ENCODE measurements at regions not wholly inside any gene's neighbourhood (a gene's known extent, or its start where the extent isn't known, plus 50 kb on each side); places are given as distances from the start of the nearest gene placed in this dataset.

DNA sequence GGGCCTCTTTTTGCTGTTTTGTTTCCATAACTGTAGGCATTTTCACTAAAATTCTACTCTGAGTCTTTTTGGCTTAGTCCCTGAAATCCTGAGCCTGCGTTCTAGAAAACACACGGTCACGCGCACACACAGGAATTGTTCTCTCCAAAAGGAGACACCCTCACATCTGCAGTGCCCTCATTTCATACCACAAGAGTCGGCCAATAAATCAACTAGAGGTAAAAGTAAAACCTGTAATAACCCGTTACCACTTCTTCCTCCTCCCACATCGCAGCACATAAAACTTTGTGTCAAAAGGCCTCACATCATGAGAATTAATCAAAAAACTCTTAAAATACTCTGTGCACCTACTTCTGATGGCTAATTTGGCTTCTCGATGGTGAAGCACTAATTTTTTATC is 133.3 kb upstream of the MGMT start:
- Mint-ChIP-seq H3K27ac (no peak overlapping the region), H3K9me3 (ENCODE audit: low read depth) (no peaks in the 10 kb centered on the region), H3K4me3 (no peak overlapping the region), H3K4me1 (no peaks in the 10 kb centered on the region), H3K27me3 (peaks cover 6% of the 10 kb centered on the region), H3K36me3 (no peaks in the 10 kb centered on the region)
- ATAC-seq = no peak
- no peak for DNase-seq
- CTCF ChIA-PET = interaction anchor here (4.4 kb wide), 1 partner anchor 301 kb away, joined by 46 read pairs; no protein-coding TSS in a partner anchor

GRCh38 chr10:129334266-129334665 is 132.8 kb upstream of the MGMT start:
- no peak overlapping the region for H3K27ac Mint-ChIP-seq
- H3K36me3 Mint-ChIP-seq = no peaks in the 10 kb centered on the region
- CTCF ChIA-PET = interaction anchor here (4.4 kb wide), 1 partner anchor 301 kb away, joined by 46 read pairs; no protein-coding TSS in a partner anchor
- H3K9me3 Mint-ChIP-seq (ENCODE audit: low read depth) = no peaks in the 10 kb centered on the region
- DNase-seq (no peak), ATAC-seq (no peak)
- peaks cover 6% of the 10 kb centered on the region for H3K27me3 Mint-ChIP-seq
- no peaks in the 10 kb centered on the region for H3K4me1 Mint-ChIP-seq
- H3K4me3 Mint-ChIP-seq = no peak overlapping the region

DNA sequence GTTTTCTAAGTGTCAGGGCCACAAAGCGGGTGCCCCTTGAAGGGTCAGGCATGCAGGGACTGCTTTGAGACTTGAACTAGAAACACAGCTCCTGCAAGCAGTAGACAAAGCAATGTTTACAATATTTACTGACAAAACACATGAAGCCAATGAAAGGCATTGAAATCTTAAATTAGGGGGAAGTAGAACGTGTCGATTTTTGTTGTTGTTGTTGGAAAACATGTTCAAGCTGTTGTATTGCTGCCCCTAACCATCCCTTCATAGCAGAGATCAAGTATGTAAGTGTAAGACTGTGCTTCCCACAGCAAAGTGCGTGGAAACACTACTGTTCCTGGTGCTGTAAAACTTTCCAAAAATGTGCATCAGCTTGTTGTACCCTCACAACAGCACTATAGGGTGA is 131.6 kb upstream of the MGMT start:
- no peak overlapping the region for H3K4me3 Mint-ChIP-seq

GRCh38 chr10:129335942-129336341 is 131.1 kb upstream of the MGMT start:
- Mint-ChIP-seq H3K36me3 (no peaks in the 10 kb centered on the region), H3K4me1 (no peaks in the 10 kb centered on the region), H3K27me3 (peaks cover 6% of the 10 kb centered on the region), H3K9me3 (ENCODE audit: low read depth) (no peaks in the 10 kb centered on the region), H3K27ac (no peak overlapping the region), H3K4me3 (no peak overlapping the region)
- DNase-seq = no peak
- no peak for ATAC-seq
- CTCF ChIA-PET = interaction anchor here (1.0 kb wide), 1 partner anchor 304 kb away, joined by 3 read pairs; no protein-coding TSS in a partner anchor

More for the DNA sequence above, 131.6 kb upstream of the MGMT start:
- CTCF ChIA-PET = interaction anchor here (0.7 to 1.0 kb wide), 2 partner anchors 190 to 304 kb away, joined by 3 read pairs; no protein-coding TSS in a partner anchor
- DNase-seq (no peak), ATAC-seq (no peak)
- Mint-ChIP-seq H3K4me1 (no peaks in the 10 kb centered on the region), H3K9me3 (ENCODE audit: low read depth) (no peaks in the 10 kb centered on the region), H3K36me3 (no peaks in the 10 kb centered on the region), H3K27ac (no peak overlapping the region), H3K27me3 (peaks cover 6% of the 10 kb centered on the region)

DNA sequence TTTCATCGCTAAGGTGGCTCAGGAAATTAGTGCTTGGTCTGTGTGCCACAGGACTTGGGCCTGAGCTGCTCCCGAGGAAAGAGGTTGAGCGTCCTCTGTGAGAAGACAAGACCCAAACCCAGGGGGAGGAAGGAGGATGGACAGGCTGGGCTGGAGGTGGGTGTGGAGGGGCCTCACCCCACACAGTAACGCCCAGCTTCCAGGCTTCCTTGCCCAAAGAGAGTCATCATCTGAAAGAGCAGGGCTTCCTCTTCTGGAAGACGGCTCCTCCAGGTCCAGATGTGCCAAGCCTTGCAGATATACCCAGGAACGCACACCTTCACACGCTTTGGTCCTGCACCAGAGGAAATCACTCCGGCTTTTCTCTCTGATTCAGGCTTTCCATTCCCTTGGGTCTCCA is 127.8 kb upstream of the MGMT start:
- Mint-ChIP-seq H3K27ac (no peak overlapping the region), H3K36me3 (no peaks in the 10 kb centered on the region), H3K27me3 (no peaks in the 10 kb centered on the region), H3K9me3 (ENCODE audit: low read depth) (no peaks in the 10 kb centered on the region), H3K4me3 (no peak overlapping the region), H3K4me1 (no peaks in the 10 kb centered on the region)
- DNase-seq (no peak), ATAC-seq (no peak)
- CTCF ChIA-PET = no interaction called here

GRCh38 chr10:129339841-129340240 is 127.2 kb upstream of the MGMT start:
- no peak for ATAC-seq
- H3K4me1 Mint-ChIP-seq = no peaks in the 10 kb centered on the region

GRCh38 chr10:129341087-129341486 is 126.0 kb upstream of the MGMT start:
- ATAC-seq (no peak), DNase-seq (no peak)
- Mint-ChIP-seq H3K27ac (no peak overlapping the region), H3K4me1 (no peaks in the 10 kb centered on the region), H3K27me3 (no peaks in the 10 kb centered on the region), H3K4me3 (no peak overlapping the region), H3K36me3 (no peaks in the 10 kb centered on the region), H3K9me3 (ENCODE audit: low read depth) (no peaks in the 10 kb centered on the region)
- CTCF ChIA-PET = no interaction called here

More at GRCh38 chr10:129339841-129340240, 127.2 kb upstream of the MGMT start:
- Mint-ChIP-seq H3K9me3 (ENCODE audit: low read depth) (no peaks in the 10 kb centered on the region), H3K36me3 (no peaks in the 10 kb centered on the region), H3K27me3 (no peaks in the 10 kb centered on the region), H3K27ac (no peak overlapping the region), H3K4me3 (no peak overlapping the region)
- CTCF ChIA-PET = no interaction called here
- DNase-seq = no peak

DNA sequence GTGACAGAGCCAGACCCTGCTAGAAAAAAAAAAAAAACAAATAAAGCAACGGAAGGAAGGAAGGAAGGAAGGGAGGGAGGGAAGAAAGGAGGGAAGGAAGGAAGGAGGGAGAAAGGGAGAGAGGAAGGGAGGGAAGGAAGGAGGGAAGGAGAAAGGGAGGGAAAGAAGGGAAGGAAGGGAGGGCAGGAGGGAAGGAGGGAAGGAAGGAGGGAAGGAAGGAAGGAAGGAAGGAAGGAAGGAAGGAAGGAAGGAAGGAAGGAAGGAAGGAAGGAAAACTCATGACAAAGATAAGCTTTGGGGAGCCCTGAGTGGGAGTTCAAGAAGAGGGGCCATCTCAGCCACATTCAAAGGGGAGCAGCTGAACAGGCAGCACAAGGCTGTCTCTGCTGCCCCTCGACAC is 124.7 kb upstream of the MGMT start:
- Mint-ChIP-seq H3K27ac (no peak overlapping the region), H3K36me3 (no peaks in the 10 kb centered on the region), H3K9me3 (ENCODE audit: low read depth) (no peaks in the 10 kb centered on the region), H3K4me3 (no peak overlapping the region), H3K27me3 (no peaks in the 10 kb centered on the region), H3K4me1 (no peaks in the 10 kb centered on the region)
- ATAC-seq (no peak), DNase-seq (no peak)
- CTCF ChIA-PET = no interaction called here

- ATAC-seq = no peak
- no peaks in the 10 kb centered on the region for H3K36me3 Mint-ChIP-seq
- no peak overlapping the region for H3K27ac Mint-ChIP-seq
- H3K4me3 Mint-ChIP-seq = no peak overlapping the region
- CTCF ChIA-PET = no interaction called here
- no peaks in the 10 kb centered on the region for H3K27me3 Mint-ChIP-seq
- no peak for DNase-seq
- no peaks in the 10 kb centered on the region for H3K4me1 Mint-ChIP-seq
- H3K9me3 Mint-ChIP-seq (ENCODE audit: low read depth) = no peaks in the 10 kb centered on the region
Observed at GRCh38 chr10:129343141-129343540, 123.9 kb upstream of the MGMT start.

GRCh38 chr10:129344103-129344502 is 122.9 kb upstream of the MGMT start:
- Mint-ChIP-seq H3K4me1 (no peaks in the 10 kb centered on the region), H3K27me3 (no peaks in the 10 kb centered on the region)
- CTCF ChIA-PET = no interaction called here

DNA sequence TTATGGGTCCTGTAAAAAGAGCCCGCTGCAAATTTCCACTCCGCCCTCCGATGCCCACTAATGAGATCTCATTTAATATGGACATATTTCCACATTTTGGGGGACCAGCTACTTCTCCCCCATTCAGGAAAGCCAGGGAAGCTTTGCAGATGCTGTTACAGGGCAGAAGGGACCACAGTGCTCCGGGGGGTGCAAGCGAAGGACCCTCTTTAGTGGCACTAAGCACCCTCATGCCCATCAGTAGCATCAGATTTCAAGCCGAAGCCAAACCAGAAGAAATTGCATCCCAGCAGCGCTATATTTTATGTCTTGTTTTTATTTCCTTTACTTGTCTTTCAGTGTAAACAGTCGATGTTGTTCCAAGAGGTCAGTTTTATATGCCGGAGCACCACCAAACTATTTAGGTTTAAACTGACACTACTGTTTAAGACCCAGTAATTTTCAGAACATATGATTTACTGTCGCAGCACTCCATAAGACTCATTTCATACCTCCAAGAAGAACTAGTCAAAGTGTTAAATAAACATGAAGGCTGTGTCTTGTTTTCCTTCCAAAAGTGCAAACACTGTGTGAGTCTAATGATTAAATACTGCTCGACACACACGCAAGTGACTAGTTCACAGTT is 122.2 kb upstream of the MGMT start:
- no peak overlapping the region for H3K27ac Mint-ChIP-seq
- ATAC-seq (no peak), DNase-seq (no peak)
- H3K4me1 Mint-ChIP-seq = no peaks in the 10 kb centered on the region
- no peak overlapping the region for H3K4me3 Mint-ChIP-seq
- no peaks in the 10 kb centered on the region for H3K9me3 Mint-ChIP-seq (ENCODE audit: low read depth)
- H3K36me3 Mint-ChIP-seq = no peaks in the 10 kb centered on the region
- CTCF ChIA-PET = no interaction called here
- H3K27me3 Mint-ChIP-seq = no peaks in the 10 kb centered on the region

More at GRCh38 chr10:129344103-129344502, 122.9 kb upstream of the MGMT start:
- no peak overlapping the region for H3K27ac Mint-ChIP-seq
- ATAC-seq (no peak), DNase-seq (no peak)
- no peaks in the 10 kb centered on the region for H3K36me3 Mint-ChIP-seq
- H3K9me3 Mint-ChIP-seq (ENCODE audit: low read depth) = no peaks in the 10 kb centered on the region
- H3K4me3 Mint-ChIP-seq = no peak overlapping the region

DNA sequence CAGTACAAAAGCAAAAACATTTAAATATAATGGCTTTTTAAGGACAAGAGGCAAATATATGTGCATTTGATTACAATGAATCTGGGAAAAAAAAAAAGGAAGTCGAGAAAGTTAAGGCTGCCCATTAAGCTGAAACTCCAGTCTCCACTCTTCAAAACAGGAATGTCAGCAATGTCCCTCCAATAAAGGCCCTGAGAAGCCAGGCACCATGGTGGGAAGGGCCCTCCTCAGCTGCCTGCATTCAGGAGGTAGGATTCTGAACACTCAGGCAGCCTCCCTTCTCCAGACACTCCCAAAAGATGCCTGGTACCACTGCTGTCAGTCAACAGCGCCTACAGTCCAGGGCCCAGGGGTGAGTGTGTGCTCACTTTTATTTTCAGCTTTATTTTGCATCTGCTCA is 121.3 kb upstream of the MGMT start:
- H3K4me3 Mint-ChIP-seq = no peak overlapping the region
- no peaks in the 10 kb centered on the region for H3K27me3 Mint-ChIP-seq
- DNase-seq (no peak), ATAC-seq (no peak)
- no peak overlapping the region for H3K27ac Mint-ChIP-seq
- CTCF ChIA-PET = no interaction called here
- no peaks in the 10 kb centered on the region for H3K4me1 Mint-ChIP-seq
- no peaks in the 10 kb centered on the region for H3K9me3 Mint-ChIP-seq (ENCODE audit: low read depth)
- no peaks in the 10 kb centered on the region for H3K36me3 Mint-ChIP-seq

DNA sequence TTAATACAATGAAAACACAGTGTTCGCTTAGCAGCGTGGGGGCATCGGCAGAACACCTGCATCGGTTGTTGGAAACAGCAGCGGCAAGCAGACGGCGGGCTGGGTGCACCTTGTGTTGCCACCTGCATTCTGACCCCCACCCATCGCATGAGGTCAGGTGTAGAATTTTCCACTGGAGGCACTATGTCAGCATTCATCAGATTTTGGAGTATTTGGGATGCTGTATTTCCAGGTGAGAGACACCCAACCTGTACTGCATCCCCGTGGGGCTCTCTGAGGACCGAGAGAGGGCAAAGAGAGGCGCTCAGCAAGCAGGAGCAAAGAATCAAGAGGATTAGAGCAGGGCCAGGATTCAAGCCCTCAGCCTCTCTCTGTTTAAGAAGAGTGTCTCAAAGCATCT is 116.4 kb upstream of the MGMT start:
- CTCF ChIA-PET = no interaction called here
- Mint-ChIP-seq H3K27me3 (peaks cover 2% of the 10 kb centered on the region), H3K27ac (no peak overlapping the region), H3K4me1 (no peaks in the 10 kb centered on the region), H3K9me3 (ENCODE audit: low read depth) (no peaks in the 10 kb centered on the region), H3K36me3 (no peaks in the 10 kb centered on the region), H3K4me3 (no peak overlapping the region)
- DNase-seq (no peak), ATAC-seq (no peak)

DNA sequence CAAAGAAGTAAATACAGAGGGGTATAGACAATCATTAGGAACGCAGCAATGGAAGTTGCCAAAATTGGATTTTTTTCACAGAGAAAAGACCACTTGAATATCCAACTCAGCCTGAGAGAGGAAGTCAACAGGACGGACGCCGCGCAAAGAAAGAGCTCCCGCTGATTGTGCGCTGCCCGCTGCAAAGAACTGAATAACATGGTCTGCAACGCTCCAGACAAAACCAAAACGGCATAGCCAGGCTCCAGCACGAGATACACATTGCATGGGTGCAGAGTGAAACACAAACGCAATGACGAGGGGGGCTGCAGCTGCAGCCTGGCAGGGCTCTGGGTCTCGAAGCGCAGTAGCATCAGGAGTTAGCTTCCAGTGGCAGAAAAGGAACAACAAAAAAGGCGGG is 113.9 kb upstream of the MGMT start:
- Mint-ChIP-seq H3K36me3 (no peaks in the 10 kb centered on the region), H3K9me3 (ENCODE audit: low read depth) (no peaks in the 10 kb centered on the region), H3K27me3 (peaks cover 2% of the 10 kb centered on the region), H3K27ac (no peak overlapping the region), H3K4me1 (no peaks in the 10 kb centered on the region), H3K4me3 (no peak overlapping the region)
- ATAC-seq = no peak
- no peak for DNase-seq
- CTCF ChIA-PET = no interaction called here

- Mint-ChIP-seq H3K27ac (no peak overlapping the region), H3K4me3 (no peak overlapping the region), H3K36me3 (no peaks in the 10 kb centered on the region), H3K4me1 (no peaks in the 10 kb centered on the region), H3K27me3 (no peaks in the 10 kb centered on the region), H3K9me3 (ENCODE audit: low read depth) (no peaks in the 10 kb centered on the region)
- ATAC-seq = no peak
- CTCF ChIA-PET = no interaction called here
- DNase-seq = no peak
Observed at GRCh38 chr10:129360046-129360445, 107.0 kb upstream of the MGMT start.
